NCI-H2227 (cell line): ENCODE measurements at regions not wholly inside any gene's neighbourhood (a gene's known extent, or its start where the extent isn't known, plus 50 kb on each side); places are given as distances from the start of the nearest gene placed in this dataset.

ENCODE experiments used
- DNase-seq: peaks from one replicate; lab custom pipeline; 2025; ENCODE audit not compliant: unreplicated experiment; lab: John Stamatoyannopoulos, UW

DNA sequence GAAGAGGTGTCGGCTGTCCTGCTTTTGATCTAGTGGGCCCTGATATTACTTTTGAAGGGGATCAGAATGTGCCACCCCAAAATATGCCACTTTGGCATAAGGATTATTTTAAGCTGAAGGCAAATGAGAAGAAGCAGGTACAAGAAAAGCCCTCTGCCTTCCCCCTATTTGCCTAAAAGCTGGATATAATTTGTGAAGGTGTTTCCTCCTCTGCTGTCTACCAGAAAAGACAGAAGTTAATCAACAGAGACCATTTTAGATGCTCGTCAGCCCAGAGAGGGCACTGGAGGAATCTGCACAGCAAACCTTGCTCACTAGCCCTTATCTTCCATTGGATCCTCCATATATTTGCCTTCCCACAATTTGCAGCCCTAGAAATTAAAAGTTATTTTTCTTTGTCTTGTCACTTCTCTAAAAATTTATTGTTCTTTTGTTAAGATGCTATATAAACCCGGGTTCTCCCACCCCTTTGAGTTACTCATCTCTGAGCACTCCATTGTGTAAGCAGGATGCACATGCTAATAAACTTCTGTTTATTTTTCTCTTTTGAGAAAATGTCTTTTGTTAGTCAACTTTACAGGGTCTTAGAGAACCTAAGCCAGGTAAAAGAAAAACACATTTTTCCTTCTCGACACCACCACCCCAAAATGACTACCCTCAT, 163.2 kb upstream of the SLC1A4 start:
- DNase-seq: no peak

DNA sequence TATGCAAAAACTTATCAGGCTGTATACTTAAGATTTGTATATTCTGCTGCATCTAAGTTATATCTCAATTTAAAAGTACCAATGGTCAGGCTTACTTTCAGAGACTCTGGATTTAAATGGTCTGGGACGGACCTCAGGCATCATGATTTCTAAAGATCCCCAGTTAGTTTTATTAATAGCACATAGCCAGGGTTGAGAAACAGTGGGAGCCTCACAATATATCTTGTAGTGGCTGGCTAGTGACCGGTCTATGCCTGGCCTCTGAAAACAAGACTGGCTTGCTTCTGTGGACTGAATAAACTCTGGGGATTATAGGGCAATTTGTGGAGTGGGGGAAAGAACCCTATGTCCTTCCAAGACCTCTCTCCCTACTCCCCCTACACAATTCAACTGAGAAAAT, 162.5 kb upstream of the SLC1A4 start:
- no peak for DNase-seq

DNA sequence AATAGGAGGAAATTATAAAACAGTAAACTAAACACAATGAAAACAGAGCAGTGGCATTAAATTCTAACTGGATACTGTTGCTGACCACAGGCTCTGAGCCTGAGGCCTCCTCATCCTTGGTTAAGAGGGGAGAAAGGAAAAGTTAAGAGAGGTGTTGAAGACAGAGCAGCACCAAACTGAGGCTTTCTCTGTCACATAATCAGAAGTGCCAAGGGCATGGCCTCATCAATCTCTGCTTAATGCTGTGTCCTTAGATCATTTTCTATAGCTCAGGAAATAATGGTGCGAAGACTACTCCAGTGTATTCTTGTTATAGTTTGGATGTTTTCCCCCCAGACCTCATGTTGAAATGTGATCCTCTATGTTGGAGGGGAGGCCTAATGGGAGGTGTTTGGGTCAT, 160.9 kb upstream of the SLC1A4 start:
- no peak for DNase-seq

DNA sequence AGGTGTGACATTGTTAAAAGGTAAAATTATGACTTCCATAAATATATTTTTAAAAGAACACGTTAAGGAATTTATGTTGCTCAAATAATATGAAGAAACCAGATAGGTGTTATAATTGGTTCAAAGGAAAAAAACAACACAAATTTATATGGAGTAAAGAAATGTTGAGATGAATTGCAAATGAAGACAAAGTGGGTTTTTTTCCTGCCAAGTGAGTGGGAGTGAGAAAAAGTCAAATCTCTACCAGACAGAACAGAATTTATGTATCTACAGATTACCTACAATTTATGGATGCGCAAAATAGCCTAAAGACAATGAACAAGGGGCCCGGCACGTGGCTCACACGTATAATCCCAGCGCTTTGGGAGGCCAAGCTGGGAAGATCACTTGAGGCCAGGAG, 159.7 kb upstream of the SLC1A4 start:
- no peak for DNase-seq

DNA sequence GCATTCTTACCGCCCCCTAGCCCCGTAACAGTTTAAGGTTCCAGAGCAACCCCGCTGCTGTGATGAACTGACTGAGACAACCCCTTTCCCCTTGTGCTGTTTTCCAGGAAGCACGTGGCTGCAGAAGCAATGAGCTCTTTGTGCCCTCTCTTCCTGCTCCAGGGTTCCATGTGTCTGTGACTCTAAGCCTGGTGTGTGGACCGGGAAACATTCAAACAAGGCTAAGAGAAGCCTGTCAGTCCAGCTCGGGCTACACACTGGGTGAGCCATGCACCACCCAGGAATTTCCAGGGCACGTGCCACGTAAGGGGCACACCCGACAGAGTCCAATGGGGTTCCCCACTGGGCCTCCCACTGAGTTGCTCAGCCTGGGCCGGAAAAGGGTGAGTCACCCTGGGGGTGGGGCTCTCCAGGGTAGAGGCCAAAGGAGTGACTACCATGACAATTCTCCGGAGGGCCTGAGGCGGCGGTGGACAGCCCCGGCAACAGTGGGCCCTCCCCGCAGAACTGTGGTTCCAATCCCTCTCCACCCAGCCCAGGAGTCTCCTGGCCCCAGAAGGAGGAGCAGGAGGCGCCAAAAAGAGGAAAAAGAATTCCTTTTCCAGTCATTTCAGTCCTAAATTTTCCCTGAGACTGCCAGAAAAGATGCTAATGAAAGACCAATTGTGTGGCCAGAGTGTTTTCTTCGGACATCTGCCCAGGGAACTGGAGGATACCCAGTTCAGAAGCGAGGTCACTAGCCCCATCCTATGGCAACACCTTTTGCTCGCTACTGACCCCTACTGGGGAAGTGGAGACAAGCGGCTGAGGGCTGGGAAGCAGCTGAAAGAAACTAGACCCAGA, 157.8 kb upstream of the SLC1A4 start:
- no peak for DNase-seq

DNA sequence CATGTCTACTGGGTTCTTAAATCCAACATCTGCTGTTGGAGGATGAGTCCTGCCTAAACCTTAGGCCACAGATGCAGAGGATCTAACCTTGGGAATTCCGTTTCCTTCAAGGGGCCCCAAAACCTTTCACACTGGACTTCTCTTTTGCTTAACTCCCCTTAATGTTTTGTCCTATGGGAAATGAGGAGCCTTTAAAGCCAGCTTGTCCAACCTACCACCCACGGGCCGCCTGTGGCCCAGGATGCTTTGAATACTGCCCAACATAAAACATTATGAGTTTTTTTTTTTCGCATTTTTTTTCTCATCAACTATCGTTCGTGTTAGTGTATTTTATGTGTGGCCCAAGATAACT, 157.2 kb upstream of the SLC1A4 start:
- DNase-seq: no peak

DNA sequence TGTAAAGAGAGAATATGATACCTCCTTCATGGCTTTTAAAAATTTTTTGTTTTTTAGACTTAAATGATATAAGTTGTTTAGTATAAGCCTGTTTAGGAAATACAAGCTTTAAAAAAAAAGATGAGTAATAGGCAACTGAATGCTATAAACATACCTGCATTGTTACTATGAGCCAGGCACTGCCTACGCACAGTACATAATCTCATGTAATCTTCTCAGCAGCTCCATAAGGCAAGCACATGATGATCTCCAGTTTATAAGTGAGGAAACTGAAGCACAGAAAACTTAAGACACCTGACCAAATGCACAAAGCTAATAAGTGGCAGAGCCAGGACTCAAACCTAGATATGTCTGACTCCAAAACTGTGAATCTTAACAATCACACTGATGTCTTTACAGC, 156.3 kb upstream of the SLC1A4 start:
- DNase-seq: no peak

DNA sequence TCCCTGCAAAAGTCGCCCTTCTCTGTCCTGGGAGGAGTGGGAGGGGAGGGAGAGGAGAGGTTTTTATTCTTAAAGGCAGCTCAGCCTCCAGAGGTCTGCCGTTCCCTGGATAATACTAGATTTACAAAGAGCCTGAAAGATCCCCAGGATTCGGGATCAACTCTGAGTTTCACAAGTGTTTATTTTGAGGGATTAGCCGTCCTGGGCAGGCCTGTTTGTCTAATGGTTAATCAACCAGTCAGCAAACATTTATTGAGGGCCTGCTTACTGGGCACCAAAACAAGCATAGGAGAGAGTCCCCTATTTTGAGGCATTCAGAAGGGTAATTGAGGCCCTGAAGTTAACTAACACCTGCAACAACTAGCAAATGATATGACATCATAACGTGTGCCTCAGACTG, 152.6 kb upstream of the SLC1A4 start:
- no peak for DNase-seq

DNA sequence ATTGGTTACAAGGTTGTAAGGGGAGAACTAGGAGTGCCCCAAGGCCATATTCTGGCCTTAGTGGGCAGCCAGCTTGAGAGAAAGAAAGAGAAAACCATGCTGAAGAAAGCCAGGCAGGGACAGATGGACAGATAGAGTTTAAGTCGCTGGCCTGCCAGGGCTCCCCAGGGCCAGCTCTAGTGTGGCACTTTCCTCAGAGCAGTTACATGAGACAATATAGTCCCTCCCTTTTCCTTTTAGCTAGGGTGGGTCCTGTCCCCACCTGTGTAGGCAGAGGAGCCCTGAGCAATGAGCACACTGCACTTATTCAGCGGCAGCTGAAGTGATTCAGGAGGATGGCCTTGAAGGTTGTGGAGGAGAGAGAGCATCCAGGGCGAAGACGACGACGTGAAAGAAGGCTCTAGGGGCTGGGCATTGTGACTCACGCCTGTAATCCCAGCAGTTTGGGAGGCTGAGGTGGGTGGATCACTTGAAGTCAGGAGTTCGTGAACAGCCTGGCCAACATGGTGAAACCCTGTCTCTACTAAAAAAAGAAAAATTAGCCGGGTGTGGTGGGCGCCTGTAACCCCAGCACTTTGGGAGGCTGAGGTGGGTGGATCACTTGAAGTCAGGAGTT, 152.0 kb upstream of the SLC1A4 start:
- no peak for DNase-seq

DNA sequence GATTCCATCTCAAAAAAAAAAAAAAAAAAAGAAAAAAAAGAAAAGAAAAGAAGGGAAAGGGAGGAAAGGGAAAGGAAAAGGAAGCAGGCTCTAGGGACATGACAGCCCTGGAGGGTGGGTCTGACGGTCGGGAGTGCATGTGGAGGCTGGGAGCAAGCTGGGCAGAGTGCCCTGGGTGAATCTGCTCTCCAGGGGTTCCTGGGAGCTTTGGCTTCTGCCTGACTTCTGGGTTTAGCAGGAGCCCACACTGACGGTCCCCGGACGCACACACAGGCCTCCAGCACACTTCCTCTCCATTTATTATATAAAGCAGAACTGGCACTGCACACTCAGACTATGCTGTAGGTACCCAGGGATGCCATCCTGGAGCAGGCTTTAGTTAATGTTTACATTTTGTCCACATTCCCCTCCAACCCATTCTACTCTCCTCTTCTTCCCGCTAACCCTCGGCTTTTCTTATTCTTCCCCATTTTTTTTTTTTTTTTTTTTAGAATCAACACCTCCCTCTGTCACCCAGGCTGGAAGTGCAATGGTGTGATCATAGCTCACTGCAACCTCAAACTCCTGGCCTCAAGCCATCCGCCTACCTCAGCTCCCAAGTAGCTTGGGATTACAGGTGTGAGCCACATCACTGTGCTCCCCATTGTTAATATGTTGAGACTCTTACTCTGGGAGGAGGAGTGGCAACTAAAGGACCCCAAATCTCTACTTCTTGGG, 151.1 kb upstream of the SLC1A4 start:
- DNase-seq: no peak

DNA sequence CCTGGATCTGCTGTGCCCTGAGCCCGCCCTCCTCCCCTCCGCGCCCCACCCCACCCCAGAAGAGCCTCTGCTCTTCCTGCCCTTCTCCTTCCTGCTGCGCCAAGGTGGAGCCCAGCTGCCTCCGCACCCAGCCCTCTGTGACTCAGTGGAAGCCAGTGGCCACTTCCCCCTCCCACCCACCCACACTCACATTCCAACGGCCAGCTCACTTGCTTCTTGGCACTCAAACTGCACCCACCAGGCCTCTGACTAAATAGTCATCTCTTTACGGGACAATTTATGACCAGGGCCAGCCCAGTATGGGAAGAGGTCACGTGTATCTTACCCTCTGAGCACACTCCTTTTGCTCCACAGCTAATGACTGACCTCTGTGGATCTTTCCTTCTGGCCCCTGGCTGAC, 150.4 kb upstream of the SLC1A4 start:
- no peak for DNase-seq

DNA sequence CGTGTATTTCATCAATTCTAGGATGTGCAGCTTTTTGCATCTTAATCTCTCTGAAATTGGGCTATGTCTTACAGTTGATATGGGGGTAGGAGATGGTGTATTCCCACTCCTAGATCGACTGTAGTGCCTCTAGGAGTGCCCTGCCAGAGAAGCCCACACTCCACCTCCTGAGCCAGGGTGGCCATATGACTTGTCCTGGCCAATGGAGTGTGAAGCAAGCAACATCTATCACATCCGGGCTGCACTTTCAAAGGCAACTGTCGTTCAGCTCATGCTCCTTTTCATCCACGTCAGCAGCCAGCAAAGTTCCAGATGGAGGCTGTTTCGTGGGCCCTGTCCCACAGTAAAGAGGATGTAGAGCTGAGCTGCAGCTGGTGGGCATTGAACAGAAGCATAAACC, 149.4 kb upstream of the SLC1A4 start:
- DNase-seq: no peak

DNA sequence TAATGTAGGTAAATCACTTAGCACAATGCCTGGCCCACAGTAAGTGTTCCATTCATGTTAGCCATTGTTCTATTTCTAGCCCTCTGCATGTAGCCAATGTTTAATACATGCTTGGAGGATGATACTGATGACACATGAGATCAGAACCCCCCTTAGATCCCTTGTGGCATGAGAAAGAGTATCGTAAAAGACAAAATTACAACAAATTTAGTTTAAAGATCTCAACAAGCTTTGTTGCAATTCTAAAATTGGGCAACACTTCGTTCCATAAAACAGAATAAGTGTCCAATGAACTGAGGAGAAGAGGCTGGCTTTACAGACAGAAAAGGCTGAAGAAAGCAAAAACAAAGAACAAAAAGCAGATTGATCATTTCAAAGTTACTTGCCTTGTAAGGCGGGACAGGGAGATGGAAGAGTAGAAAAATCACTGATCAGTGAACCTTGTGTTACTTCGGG, 148.7 kb upstream of the SLC1A4 start:
- no peak for DNase-seq

DNA sequence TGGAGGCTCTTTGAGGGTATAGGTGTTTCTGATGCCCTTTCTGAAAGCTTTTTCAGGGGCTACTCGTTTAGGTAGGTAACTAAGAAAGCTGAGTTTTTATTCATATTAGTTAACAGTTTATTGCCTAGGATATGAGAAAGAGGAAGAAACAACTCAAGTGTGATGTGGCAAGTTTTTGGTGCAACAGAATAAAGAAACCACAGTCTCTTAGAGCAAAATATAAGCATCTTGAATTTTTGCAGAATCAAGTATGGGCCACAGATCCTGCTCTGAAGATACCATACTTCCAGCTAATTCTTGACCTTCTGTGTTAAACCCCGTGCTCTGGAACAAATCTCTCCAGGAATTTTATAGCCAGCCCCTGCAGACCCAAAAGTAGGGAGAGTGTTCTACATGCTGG, 147.7 kb upstream of the SLC1A4 start:
- DNase-seq: no peak

DNA sequence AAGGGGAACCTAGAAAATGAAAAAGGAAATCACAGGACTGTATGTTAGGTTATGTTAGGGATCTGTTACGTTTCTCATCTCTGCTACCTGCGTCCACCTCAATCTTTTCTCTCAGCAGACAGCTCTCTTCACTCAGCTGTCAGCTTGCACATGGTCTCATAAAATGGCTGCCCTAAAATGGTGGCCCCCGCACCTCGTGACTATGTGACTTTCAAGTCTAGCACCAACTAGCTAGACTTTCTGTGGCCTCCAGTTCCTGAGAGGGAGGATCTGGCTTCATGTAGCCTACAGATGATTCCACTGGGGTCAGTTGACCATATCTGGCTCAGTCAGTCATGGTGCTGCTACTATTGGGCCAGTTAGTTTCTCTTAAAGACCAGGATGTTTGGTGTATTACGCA, 147.2 kb upstream of the SLC1A4 start:
- no peak for DNase-seq

DNA sequence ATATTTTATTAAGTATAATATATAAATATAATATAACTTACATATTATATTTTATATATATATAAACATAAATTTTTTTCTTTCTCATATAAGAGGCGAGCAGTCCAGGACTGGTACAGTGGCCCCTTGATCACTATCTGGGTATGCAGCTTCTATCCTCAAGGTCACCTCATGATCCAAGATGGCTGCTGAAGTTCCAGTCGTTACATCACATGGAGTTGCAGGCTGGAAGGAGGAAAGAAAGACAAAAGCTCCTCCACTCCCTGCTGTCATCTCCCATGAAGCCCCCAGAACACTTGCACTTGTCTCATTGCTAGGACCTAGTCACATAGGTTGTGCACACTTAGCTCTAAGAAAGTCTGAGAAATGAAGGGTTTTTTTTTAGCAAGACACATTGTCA, 145.1 kb upstream of the SLC1A4 start:
- DNase-seq: no peak

DNA sequence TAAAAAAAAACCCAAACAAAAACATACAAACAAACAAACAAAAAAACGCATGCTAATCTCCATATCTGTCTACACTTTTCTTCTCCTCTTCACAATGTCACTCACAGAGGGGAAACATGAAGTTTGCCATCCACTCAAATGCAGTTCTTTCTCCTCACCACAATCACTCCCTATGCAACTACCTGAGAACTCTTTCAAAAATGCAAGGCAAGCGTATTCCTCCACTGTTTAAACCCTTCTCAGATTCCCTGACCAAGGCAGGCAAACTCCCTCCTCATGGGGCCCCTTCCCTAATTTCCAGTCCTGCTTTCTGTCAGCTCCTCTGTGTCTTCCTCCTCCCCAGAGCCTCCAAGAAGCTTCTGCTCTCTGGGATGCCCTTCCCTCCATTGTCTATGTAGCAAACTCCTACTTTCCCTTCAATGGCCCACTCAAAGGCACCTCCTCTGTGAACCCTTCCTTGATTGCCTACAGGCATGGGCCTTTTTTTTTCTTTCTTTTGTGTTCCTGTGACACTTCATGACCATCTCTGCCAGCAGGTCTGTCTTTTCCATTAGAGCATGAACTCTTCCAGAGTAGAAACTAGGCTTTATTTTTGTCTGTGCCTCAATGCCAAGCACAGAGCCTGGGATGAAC, 143.8 kb upstream of the SLC1A4 start:
- no peak for DNase-seq

DNA sequence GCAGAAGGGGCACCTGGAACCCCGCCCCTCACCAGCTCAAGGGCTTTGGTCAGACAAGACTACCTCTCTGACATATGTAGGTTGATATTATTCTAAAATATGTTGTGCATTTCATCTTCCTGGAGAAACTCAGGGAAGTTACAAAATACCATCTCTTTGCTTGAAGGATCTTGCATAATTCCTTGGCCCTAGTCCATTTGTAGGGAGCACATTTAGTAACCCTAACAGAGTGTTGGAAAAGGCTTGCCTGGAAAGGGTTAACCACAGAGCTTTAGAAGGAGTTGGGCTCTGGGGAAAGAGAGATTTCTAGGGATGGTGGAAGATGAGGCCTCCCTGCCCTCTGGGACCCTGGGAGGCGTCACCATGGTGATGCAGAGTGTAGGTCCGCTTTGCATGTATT, 143.0 kb upstream of the SLC1A4 start:
- DNase-seq: no peak

DNA sequence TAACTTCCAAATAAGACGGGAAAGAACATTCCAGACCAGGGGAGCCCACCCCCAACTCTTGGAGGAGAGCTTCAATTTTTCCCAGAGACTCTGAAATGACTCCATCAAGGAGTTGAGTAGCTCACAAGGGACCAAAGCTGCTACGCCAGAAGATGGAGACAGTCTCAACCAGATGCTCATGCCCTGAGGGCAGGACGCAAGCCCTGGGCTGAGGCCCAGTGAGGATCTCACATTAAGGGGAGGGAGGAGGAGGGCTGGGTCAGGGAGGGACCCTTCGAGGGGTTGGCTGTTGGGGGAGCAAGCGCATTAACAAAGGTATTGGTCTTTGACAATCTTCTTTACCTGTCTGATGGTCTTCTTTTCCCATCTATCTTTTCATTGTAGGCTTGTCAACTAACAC, 141.3 kb upstream of the SLC1A4 start:
- DNase-seq: no peak

DNA sequence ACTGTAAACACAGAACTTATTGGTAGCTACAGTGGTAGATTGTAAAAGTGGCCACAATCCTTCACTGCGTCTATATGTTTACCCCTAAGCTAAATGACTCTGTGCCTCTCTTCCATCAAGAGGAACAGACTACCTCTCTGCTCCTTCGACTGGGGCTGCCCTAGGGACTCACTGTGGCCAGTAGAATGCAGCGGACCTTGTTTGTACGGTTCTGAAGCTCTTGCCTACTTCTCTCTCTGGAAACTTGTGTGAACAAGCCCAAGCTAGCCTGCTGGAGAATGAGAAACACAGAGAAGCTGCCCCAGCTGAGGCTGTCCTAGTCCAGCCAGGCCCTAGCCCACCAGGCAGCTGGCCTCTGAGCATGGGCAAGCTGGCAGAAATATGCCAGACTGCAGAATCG, 140.8 kb upstream of the SLC1A4 start:
- DNase-seq: no peak

DNA sequence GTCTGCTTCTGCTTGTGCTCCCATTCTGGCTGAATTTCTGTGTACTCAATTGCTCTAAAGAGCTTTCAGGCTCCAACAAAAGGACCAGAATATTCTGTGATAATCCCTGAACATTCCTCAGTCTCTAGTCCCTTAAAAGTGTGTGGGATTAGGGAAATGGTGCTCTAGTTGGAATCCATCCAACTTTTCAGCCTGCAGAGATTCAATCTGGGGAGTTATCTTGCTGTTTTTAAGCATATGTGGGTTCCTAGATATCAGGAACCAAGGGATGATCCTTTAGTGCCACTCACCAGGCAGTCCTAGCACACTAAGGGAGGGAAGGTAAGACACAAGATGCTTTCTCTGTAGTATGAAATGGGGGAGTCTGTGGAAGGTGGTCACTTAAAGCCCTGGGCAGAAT, 140.3 kb upstream of the SLC1A4 start:
- DNase-seq: no peak
